ENCODE measurements at regions not wholly inside any gene's neighbourhood (a gene's known extent, or its start where the extent isn't known, plus 50 kb on each side); places are given as distances from the start of the nearest gene placed in this dataset.

- TF ChIP-seq CTCF (IDR thresholded peaks at IDR 0.05; ENCODE audit: extremely low read depth, low read depth, low read length), result peak; percentile 56
- DNase-seq (ENCODE audit: insufficient read length, low spot score, missing footprints), result peak; percentile 18
Measured at GRCh38 chr1:68346188-68346808, 103.5 kb downstream of the RPE65 start.

GRCh38 chr1:68344208-68344607, 105.5 kb downstream of the RPE65 start:
- H3K9me3 ChIP-seq (ENCODE audit: low read depth, low read length), result no peaks in the 10 kb centered on the region
- no peaks in the 10 kb centered on the region for H3K4me1 ChIP-seq (ENCODE audit: insufficient read depth, low read length)
- H3K79me2 ChIP-seq (ENCODE audit: insufficient read depth, low read length), result no peaks in the 10 kb centered on the region
- peak; percentile 9 for DNase-seq (ENCODE audit: insufficient read length, low spot score, missing footprints)
- H3K27ac ChIP-seq (ENCODE audit: low read depth, low read length), result no peak overlapping the region
- H2AFZ ChIP-seq (ENCODE audit: low read length), result no peak overlapping the region
- TF ChIP-seq CTCF (IDR thresholded peaks at IDR 0.05; ENCODE audit: extremely low read depth, low read depth, low read length), result no peak
- H3K4me2 ChIP-seq (ENCODE audit: insufficient read depth, low read length), result no peak overlapping the region
- H3K36me3 ChIP-seq (ENCODE audit: insufficient read depth, low read length), result no peaks in the 10 kb centered on the region
- H4K20me1 ChIP-seq (ENCODE audit: insufficient read depth, low read length), result no peaks in the 10 kb centered on the region
- no peak overlapping the region for H3K4me3 ChIP-seq (ENCODE audit: insufficient read depth, low read length)
- no peaks in the 10 kb centered on the region for H3K27me3 ChIP-seq (ENCODE audit: insufficient read depth, low read length)

More at GRCh38 chr1:68346188-68346808, 103.5 kb downstream of the RPE65 start:
- no peaks in the 10 kb centered on the region for H3K9me3 ChIP-seq (ENCODE audit: low read depth, low read length)
- H3K27ac ChIP-seq (ENCODE audit: low read depth, low read length), result no peak overlapping the region
- H4K20me1 ChIP-seq (ENCODE audit: insufficient read depth, low read length), result no peaks in the 10 kb centered on the region
- no peak overlapping the region for H3K4me3 ChIP-seq (ENCODE audit: insufficient read depth, low read length)
- H3K4me2 ChIP-seq (ENCODE audit: insufficient read depth, low read length), result no peak overlapping the region
- H3K4me1 ChIP-seq (ENCODE audit: insufficient read depth, low read length), result no peaks in the 10 kb centered on the region
- no peaks in the 10 kb centered on the region for H3K36me3 ChIP-seq (ENCODE audit: insufficient read depth, low read length)
- H3K79me2 ChIP-seq (ENCODE audit: insufficient read depth, low read length), result no peaks in the 10 kb centered on the region
- H3K27me3 ChIP-seq (ENCODE audit: insufficient read depth, low read length), result no peaks in the 10 kb centered on the region
- H2AFZ ChIP-seq (ENCODE audit: low read length), result no peak overlapping the region

GRCh38 chr1:68340951-68341350, 108.6 kb upstream of the WLS start:
- Histone ChIP-seq H3K4me3 (ENCODE audit: insufficient read depth, low read length) (no peak overlapping the region), H3K4me2 (ENCODE audit: insufficient read depth, low read length) (no peak overlapping the region), H2AFZ (ENCODE audit: low read length) (no peak overlapping the region), H3K79me2 (ENCODE audit: insufficient read depth, low read length) (no peaks in the 10 kb centered on the region), H4K20me1 (ENCODE audit: insufficient read depth, low read length) (no peaks in the 10 kb centered on the region), H3K36me3 (ENCODE audit: insufficient read depth, low read length) (no peaks in the 10 kb centered on the region), H3K27ac (ENCODE audit: low read depth, low read length) (no peak overlapping the region), H3K9me3 (ENCODE audit: low read depth, low read length) (no peaks in the 10 kb centered on the region), H3K4me1 (ENCODE audit: insufficient read depth, low read length) (no peaks in the 10 kb centered on the region), H3K27me3 (ENCODE audit: insufficient read depth, low read length) (no peaks in the 10 kb centered on the region)
- DNase-seq (ENCODE audit: insufficient read length, low spot score, missing footprints), result no peak
- TF ChIP-seq CTCF (IDR thresholded peaks at IDR 0.05; ENCODE audit: extremely low read depth, low read depth, low read length), result no peak

- Histone ChIP-seq H2AFZ (ENCODE audit: low read length) (no peak overlapping the region), H3K27ac (ENCODE audit: low read depth, low read length) (no peak overlapping the region)
- peak; percentile 5 for DNase-seq (ENCODE audit: insufficient read length, low spot score, missing footprints)
Measured at GRCh38 chr1:68339505-68339904, 107.2 kb upstream of the WLS start.

More at GRCh38 chr1:68339505-68339904, 107.2 kb upstream of the WLS start:
- Histone ChIP-seq H3K27me3 (ENCODE audit: insufficient read depth, low read length) (no peaks in the 10 kb centered on the region), H3K4me2 (ENCODE audit: insufficient read depth, low read length) (no peak overlapping the region), H3K9me3 (ENCODE audit: low read depth, low read length) (no peaks in the 10 kb centered on the region), H3K4me3 (ENCODE audit: insufficient read depth, low read length) (no peak overlapping the region), H3K4me1 (ENCODE audit: insufficient read depth, low read length) (no peaks in the 10 kb centered on the region), H3K36me3 (ENCODE audit: insufficient read depth, low read length) (no peaks in the 10 kb centered on the region), H3K79me2 (ENCODE audit: insufficient read depth, low read length) (no peaks in the 10 kb centered on the region), H4K20me1 (ENCODE audit: insufficient read depth, low read length) (no peaks in the 10 kb centered on the region)
- no peak for TF ChIP-seq CTCF (IDR thresholded peaks at IDR 0.05; ENCODE audit: extremely low read depth, low read depth, low read length)

All from osteoblast (primary cell).